GM12865 (cell line): ENCODE measurements at regions not wholly inside any gene's neighbourhood (a gene's known extent, or its start where the extent isn't known, plus 50 kb on each side); places are given as distances from the start of the nearest gene placed in this dataset.

Experiments used
- DNase-seq: peaks from one replicate; pipeline ENCODE4 v3.0.0; 2010; ENCODE audit warnings: low read depth
- H3K4me3 ChIP-seq: 2 replicates; pipeline ENCODE4 v1.5.1; 2011; ENCODE audit warnings: mild to moderate bottlenecking, low read depth, low read length, control low read depth
- TF ChIP-seq, protein P1 (sequence below): IDR thresholded peaks from 2 replicates; pipeline ENCODE4 v1.5.1; 2011; ENCODE audit warnings: low read length, control low read depth, low read depth, inconsistent platforms; ENCODE audit not compliant: insufficient read depth; ENCODE audit errors: missing control alignments

DNA sequence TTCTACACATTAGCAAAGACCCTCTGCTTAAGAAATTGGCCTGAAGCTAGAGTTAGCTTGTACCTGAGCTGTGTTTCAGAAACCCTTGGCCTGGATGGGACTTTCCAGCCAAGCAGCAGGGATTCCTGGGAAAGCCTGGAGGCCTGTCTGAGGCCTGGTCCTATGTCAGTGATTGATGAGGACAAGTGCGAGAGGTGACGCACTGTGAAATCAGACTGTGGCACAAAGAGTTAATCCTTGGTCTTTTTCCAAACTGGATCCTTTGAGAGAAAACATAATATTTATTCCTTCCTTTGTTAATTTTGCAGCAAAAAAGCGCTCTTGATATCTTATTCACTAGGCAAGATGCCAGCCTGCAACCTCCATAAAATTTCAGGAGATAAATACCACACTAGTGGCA is 225.0 kb upstream of the ATP11B start:
- no peak overlapping the region for H3K4me3 ChIP-seq
- DNase-seq = no peak
- TF ChIP-seq, protein P1, sequence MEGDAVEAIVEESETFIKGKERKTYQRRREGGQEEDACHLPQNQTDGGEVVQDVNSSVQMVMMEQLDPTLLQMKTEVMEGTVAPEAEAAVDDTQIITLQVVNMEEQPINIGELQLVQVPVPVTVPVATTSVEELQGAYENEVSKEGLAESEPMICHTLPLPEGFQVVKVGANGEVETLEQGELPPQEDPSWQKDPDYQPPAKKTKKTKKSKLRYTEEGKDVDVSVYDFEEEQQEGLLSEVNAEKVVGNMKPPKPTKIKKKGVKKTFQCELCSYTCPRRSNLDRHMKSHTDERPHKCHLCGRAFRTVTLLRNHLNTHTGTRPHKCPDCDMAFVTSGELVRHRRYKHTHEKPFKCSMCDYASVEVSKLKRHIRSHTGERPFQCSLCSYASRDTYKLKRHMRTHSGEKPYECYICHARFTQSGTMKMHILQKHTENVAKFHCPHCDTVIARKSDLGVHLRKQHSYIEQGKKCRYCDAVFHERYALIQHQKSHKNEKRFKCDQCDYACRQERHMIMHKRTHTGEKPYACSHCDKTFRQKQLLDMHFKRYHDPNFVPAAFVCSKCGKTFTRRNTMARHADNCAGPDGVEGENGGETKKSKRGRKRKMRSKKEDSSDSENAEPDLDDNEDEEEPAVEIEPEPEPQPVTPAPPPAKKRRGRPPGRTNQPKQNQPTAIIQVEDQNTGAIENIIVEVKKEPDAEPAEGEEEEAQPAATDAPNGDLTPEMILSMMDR = no peak

DNA sequence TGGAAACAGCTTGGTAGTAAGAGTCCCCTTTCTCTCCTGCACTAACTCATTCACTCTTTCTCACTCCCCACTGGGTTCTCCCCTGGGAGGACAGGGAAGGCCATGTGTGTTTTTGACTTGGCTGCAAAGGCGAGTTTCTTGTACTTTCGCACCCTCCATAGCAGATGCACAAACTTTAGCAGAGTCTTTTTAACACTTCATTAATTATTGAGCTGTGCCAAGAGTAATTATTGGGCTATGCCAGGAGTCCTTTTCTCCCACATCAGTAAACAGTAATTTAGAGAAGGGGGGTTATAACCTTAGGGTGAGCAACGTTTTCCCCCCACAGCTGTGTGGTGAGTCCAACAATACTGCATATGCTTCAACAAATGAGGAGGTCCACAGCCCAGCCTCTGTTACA is 224.4 kb upstream of the ATP11B start:
- TF ChIP-seq, protein P1 = no peak
- DNase-seq = no peak
- no peak overlapping the region for H3K4me3 ChIP-seq

DNA sequence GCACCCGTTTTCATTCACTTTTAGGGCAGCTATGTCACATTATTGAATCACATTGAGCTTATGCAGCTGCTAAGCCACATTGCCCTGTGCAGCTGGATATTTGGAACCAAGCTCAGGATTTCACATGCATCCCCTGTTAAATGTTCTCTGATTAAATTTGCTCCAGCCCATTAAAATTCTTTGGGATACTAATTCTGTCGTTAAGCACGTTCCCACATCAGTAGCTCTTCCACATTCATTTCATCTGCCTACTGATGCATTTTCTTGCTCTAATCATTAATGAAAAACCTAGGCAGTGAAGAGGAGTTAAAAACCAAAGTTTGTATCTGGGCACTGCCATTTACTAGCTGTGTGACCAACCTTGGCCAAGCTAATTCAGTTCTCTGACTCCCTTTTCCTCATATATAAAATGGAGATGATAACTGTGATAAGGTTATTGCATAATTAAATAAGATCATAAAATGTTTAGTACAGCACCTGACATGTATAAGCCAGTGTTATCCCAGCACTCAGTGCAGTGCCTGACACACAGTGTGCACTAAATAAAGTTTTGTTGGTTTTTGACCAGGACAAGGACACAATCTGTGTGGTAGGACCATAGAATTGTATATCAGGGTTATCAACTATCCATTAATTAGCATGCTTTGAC is 222.2 kb upstream of the ATP11B start:
- TF ChIP-seq, protein P1 = no peak
- no peak for DNase-seq
- H3K4me3 ChIP-seq = no peak overlapping the region

DNA sequence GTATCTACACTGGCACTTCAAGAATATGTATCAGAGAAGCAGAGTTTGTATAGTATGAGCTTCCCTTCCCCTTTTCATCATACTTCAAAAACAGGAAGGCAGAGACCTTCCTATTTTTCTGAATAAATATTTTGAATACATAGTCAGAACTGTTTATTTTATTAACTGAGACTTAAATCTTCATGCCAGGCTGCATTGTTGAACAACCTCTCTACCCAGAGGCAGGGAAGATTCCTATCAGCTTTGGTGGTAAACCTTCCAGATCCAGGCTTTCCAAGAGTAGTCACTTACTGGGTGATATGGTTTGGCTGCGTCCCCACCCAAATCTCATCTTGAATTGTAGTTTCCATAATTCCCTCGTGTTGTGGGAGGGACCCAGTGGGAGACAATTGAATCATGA is 217.4 kb upstream of the ATP11B start:
- TF ChIP-seq, protein P1 = no peak
- no peak for DNase-seq
- H3K4me3 ChIP-seq = no peak overlapping the region

DNA sequence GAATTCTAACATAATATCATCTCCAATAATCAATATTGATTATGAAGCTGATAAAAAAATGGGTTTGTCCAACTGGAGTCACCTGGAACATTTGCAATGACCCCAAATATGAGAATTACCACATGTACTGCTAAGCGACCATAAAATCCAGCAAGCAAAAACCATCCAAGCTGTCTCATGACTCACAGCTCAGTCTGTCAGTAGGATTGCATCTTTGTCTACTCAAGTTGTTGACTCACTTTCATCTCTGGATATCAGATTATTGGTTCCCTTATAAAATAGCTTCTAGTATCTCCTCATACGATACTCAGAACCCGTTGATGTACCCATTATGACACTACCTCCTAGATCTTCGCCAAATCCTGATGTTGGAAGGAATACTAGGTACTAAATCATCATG is 209.8 kb upstream of the ATP11B start:
- no peak overlapping the region for H3K4me3 ChIP-seq
- TF ChIP-seq, protein P1 = no peak
- no peak for DNase-seq

DNA sequence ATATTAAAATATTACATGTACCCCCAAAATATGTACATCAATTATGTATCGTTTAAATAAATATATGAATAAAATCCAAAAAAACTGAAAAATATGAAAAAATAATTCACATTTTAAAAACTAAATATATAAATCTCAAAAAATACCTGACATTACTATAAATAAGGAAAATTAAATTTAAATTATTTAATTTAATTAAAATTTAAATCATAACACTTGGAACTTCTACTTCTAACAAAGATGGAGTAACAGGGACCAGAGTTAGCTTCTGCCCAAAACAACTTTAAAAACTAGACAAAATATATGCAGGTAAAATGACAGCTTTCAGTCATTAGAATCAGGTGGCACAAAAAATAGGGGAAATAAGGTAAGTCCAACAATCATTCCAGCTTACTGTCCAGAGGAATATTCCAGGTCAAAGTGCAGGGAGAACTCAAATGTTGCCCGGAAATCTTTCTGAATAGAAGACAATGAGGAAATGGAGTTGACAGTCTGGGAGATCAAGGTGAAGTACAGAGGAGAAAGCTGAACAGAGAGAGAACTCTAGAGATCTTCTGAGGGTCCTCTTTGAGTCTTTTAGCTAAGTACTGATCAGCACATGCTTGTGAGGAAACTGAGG is 207.7 kb upstream of the ATP11B start:
- DNase-seq = no peak

DNA sequence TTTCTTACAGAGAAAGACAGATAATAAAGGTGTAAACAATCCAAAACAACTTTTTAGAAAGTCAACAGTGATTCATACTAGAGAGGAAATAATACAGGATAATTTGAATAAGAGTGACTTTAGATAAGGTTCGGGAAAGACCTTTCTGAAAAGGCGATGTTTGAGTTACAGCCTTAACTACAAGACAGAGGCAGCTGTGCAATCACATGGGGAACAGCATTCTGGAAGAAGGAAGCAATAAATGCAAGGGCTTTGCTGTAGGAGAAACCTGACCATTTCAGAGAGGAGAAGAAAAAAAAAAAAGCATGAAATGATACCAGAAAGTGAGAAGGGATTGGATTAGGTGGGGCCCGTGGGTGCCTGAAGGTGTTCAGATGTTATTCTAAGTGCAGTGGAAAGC is 200.6 kb upstream of the ATP11B start:
- no peak for DNase-seq
- no peak overlapping the region for H3K4me3 ChIP-seq
- TF ChIP-seq, protein P1 = no peak

More for the DNA sequence above, 207.7 kb upstream of the ATP11B start:
- no peak overlapping the region for H3K4me3 ChIP-seq
- TF ChIP-seq, protein P1 = no peak
